Upper lobe of right lung (tissue), 1 donor: ENCODE measurements at regions not wholly inside any gene's neighbourhood (a gene's known extent, or its start where the extent isn't known, plus 50 kb on each side); places are given as distances from the start of the nearest gene placed in this dataset.

Experiments used
- ATAC-seq: fragments of 200-7000 bp; cut with Tn5 transposase; one replicate; pipeline ENCODE4 v1.9.1; 2020; ENCODE audit warnings: mild to moderate bottlenecking, moderate library complexity
- DNase-seq: peaks from one replicate; pipeline ENCODE4 v3.0.0-alpha.2; 2020
- H3K27ac ChIP-seq: fragments of 200-600 bp; one replicate; pipeline ENCODE4 v1.8.0; 2022
- H3K27me3 ChIP-seq: fragments of 200-600 bp; one replicate; pipeline ENCODE4 v1.8.0; 2022; ENCODE audit warnings: mild to moderate bottlenecking
- H3K36me3 ChIP-seq: fragments of 200-600 bp; one replicate; pipeline ENCODE4 v1.8.0; 2022
- H3K4me1 ChIP-seq: fragments of 200-600 bp; one replicate; pipeline ENCODE4 v1.8.0; 2022
- H3K4me3 ChIP-seq: fragments of 200-600 bp; one replicate; pipeline ENCODE4 v1.8.0; 2022; ENCODE audit warnings: mild to moderate bottlenecking
- H3K9me3 ChIP-seq: fragments of 200-600 bp; one replicate; pipeline ENCODE4 v1.8.0; 2022
- CTCF ChIP-seq: fragments of 200-600 bp; IDR thresholded peaks from one replicate; pipeline ENCODE4 v1.8.0; 2022; ENCODE audit warnings: antibody characterized with exemption
- intact Hi-C: fragments of 100-400 bp; cut with DNase I; formaldehyde crosslinking; loops from one replicate; pipeline ENCODE4 v1.11.0; 2022
- donor health status: DM: no; HTN: yes; CAD: no; lungs with severe emphysema.

GRCh38 chr3:118126751-118127150 lies 907.9 kb downstream of the IGSF11 start:
- DNase-seq: no peak
- Histone ChIP-seq H3K27ac (no peak overlapping the region), H3K9me3 (no peaks in the 10 kb centered on the region), H3K4me1 (no peaks in the 10 kb centered on the region), H3K36me3 (no peaks in the 10 kb centered on the region), H3K4me3 (no peak overlapping the region), H3K27me3 (no peaks in the 10 kb centered on the region)
- no peak for TF ChIP-seq CTCF
- intact Hi-C loops: no loop called here
- ATAC-seq: no peak

- Histone ChIP-seq H3K9me3 (no peaks in the 10 kb centered on the region), H3K27ac (no peak overlapping the region), H3K4me3 (no peak overlapping the region), H3K36me3 (no peaks in the 10 kb centered on the region), H3K27me3 (no peaks in the 10 kb centered on the region), H3K4me1 (no peaks in the 10 kb centered on the region)
- intact Hi-C loops: no loop called here
- DNase-seq (no peak), ATAC-seq (no peak)
- no peak for TF ChIP-seq CTCF
Measured at GRCh38 chr3:118127992-118128391, 906.7 kb downstream of the IGSF11 start.

GRCh38 chr3:118128886-118129285 lies 905.8 kb downstream of the IGSF11 start:
- Histone ChIP-seq H3K27ac (no peak overlapping the region), H3K9me3 (no peaks in the 10 kb centered on the region), H3K36me3 (no peaks in the 10 kb centered on the region), H3K27me3 (no peaks in the 10 kb centered on the region), H3K4me1 (no peaks in the 10 kb centered on the region), H3K4me3 (no peak overlapping the region)
- intact Hi-C loops: no loop called here
- DNase-seq (no peak), ATAC-seq (no peak)
- TF ChIP-seq CTCF: no peak

GRCh38 chr3:118137778-118138177 lies 896.9 kb downstream of the IGSF11 start:
- no peak overlapping the region for H3K4me3 ChIP-seq

GRCh38 chr3:118144919-118145318 lies 889.7 kb downstream of the IGSF11 start:
- intact Hi-C loops: no loop called here

More at GRCh38 chr3:118137778-118138177, 896.9 kb downstream of the IGSF11 start:
- ATAC-seq: no peak
- no peak for DNase-seq
- intact Hi-C loops: no loop called here
- no peaks in the 10 kb centered on the region for H3K36me3 ChIP-seq
- H3K9me3 ChIP-seq: no peaks in the 10 kb centered on the region
- no peaks in the 10 kb centered on the region for H3K27me3 ChIP-seq
- H3K4me1 ChIP-seq: no peaks in the 10 kb centered on the region
- no peak overlapping the region for H3K27ac ChIP-seq
- TF ChIP-seq CTCF: no peak

More at GRCh38 chr3:118144919-118145318, 889.7 kb downstream of the IGSF11 start:
- Histone ChIP-seq H3K4me3 (no peak overlapping the region), H3K9me3 (no peaks in the 10 kb centered on the region), H3K27me3 (no peaks in the 10 kb centered on the region), H3K4me1 (no peaks in the 10 kb centered on the region), H3K36me3 (no peaks in the 10 kb centered on the region), H3K27ac (no peak overlapping the region)
- TF ChIP-seq CTCF: no peak
- ATAC-seq: no peak
- no peak for DNase-seq
